ENCODE measurements at regions not wholly inside any gene's neighbourhood (a gene's known extent, or its start where the extent isn't known, plus 50 kb on each side); places are given as distances from the start of the nearest gene placed in this dataset.
"Not testable (repeated sequence)": the region's sequence is repeated elsewhere in the genome, so short reads cannot be mapped to it uniquely, and the experiment has no call there.

DNA sequence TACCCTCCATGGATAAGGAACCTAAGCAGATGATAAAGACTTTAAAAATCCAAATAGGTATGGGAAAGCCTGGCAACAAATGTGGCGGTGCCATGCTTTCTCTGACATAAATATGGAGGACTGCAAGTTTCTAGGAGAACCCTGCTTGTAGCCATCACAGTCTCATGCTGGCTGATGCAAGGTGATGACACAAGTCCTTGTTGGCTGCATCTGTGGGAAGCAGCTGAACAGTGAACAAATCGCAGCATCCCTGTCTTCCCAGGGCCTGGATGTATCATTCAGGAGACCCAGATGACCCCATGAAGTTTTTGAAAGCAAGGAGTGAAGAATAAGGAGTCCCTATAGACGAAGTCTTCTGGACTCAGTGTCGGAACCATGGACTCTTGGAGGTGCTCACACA is 234.4 kb upstream of the HS3ST1 start:
- DNase-seq = no peak

DNA sequence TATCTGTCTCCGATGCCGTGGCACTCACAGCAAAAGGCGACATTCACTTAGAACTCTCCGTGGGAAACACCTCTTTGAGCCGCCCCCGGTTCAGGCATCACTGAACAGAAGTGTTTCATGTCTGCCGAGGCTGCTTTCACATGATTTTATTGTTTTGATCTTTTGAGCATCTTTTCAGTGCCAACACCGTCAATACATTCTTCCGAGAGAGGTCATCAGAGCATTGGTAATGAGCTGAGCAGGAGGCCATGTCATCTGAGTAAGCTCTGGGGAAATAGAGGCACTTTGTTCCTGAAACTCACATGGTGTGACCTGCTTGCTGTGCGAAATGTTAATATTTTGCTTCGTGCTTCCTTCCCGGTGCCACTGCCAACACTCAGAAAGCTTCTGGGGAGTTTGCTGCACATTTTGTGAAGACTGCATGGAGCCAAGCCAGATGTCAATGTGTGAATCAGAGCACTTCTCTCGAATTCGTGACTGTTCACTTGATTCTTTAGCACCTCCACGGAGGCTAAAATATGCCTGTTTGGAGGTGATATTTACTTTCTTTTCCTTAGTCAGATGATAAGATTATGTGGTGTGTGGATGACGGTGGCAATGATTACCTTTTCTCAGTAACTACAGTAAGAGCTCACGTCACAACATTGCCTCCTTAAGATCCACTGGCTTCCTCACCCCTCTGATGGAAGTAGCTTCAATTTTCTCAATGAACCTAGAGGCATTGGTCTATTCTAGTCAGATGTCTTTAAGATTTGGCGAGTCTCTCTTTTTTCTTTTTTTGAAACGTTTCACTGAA is 222.3 kb upstream of the HS3ST1 start:
- peak in 1 of 2 donors; percentile 1 for DNase-seq

DNA sequence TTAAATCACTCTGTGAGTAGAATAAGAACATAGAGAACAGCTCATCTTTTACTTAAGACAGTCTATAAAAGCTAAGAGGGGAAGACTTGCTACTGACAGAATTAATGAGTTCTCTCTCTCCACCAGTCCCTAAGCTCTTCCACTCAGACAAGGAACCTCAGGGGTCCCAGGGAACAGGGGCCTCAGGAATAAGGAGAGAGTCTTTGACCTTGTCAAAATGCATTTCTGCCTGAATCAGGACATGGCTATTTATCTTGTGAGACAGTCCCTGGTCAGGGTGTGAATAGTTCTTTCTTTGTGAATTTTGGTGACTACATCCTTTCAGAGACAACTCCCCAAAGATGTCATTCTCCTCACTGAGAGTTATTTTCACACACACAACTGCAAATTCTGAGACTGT is 218.7 kb upstream of the HS3ST1 start:
- no peak for DNase-seq

DNA sequence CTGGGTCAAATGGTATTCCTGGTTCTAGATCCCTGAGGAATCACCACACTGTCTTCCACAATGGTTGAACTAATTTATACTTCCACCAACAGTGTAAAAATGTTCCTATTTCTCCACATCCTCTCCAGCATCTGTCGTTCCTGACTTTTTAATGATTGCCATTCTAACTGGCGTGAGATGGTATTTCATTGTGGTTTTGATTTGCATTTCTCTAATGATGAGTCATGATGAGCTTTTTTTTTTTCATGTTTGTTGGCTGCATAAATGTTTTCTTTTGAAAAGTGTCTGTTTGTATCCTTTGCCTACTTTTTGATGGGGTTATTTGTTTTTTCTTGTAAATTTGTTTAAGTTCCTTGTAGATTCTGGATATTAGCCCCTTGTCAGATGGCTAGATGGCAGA is 214.4 kb upstream of the HS3ST1 start:
- DNase-seq = not testable (repeated sequence)

DNA sequence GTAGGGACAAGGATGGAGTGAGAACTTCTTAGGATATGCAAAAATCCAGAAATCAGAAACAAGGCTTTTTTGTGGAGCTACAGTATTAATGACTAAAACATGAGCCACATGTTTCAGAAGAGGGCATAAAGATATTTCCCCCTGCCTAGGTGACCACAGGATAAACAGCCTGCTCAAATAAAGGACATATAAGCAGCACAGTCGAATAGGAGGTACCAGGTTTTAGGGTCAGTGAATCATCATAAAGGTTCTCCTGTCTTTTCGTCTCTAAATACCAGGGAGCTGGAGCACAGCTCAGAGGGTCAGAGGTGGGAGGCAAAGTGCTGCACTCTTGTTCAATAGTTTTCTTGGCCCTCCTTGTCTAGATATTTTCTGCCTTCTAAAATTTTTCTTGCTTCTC is 211.9 kb upstream of the HS3ST1 start:
- no peak for DNase-seq

DNA sequence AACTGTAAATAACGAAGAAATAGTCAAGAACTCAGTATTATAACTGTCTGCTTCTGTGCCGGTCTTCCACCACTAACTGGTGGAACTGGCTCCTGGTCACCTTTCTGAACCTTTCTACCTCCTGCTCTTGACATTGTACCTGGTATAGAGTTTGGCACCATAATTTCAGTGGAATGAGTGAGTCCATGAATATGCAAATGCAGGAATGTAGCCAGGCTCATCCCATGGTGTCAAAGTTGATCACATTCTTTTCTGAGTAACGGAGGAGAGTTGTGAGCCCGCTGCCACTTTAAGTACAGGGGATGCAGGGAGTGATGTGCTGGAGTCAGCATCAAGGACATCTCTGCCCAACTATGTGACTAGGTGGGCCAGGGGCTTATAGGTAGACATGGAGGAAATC is 207.9 kb upstream of the HS3ST1 start:
- DNase-seq = no peak

DNA sequence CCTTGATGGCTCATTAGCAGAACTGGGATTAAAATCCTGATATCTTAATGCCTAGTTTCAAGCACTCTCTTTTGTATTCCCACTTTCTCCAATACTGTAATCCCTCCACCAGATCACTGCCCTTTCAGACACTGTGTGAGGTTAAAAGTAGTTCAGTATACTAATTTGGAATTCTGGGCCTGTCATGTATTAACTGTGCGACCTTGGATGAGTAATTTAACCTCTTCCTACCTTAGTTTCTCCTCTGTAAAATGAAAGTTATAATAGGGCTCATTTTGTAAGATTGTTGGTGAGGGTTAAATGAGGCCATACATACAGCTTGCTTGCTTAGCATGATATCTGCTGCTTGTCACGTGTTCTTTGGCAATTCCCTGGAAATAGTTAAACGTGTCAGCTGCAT is 207.3 kb upstream of the HS3ST1 start:
- no peak for DNase-seq

DNA sequence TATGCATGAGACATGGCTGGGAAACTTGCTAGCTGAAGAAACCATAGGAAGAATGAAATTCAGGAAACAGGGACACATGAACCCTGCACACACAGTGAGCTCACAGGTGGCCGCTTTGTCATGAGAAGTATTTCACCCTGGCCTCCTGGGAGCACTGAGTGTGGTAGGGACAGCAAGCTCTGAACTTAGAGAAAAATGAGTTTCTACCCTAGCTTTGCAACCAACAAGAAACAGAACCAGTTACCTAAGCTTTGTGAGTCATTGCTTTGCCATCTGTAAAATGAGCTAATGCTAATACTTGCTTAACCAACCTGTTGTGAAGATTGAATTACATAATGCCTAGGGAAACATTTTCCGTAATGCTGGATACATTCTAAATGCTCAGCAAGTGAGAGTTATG is 206.6 kb upstream of the HS3ST1 start:
- no peak for DNase-seq

DNA sequence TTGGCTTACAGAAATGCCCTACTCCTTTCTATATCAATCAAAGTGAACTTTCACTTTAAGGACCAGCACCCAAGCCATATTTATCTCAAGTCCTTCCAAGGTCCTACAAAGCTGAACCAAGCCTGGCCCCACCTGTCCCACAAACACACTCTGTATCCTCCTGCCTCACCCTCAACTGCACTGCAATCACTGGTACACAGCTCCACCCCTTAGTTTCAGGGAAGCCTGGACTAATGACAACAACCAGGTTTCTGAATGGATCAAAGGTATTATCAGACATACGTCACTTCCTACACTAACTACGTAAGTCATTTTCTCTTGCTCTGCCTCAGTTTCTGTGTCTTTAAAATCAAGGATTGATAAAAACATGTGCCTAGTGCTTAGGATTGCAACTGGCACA is 205.6 kb upstream of the HS3ST1 start:
- no peak for DNase-seq

DNA sequence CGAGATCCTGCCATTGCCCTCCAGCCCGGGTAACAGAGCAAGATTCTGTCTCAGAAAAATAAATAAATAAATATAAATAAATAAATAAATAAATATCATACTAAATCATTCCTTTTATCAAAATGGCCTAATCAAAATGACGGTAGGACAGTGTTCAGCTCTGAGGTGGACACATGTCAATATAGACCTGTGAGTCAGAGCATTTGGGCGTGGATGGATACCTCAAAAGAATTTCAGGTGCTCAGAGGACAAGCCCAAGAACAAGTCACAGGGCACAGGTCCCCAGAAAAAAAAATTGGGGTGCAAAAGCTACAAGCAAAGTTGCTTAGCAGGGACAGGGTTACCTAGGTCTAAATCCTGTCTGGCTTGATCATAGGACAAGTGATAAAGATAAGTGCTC is 204.7 kb upstream of the HS3ST1 start:
- DNase-seq = no peak

DNA sequence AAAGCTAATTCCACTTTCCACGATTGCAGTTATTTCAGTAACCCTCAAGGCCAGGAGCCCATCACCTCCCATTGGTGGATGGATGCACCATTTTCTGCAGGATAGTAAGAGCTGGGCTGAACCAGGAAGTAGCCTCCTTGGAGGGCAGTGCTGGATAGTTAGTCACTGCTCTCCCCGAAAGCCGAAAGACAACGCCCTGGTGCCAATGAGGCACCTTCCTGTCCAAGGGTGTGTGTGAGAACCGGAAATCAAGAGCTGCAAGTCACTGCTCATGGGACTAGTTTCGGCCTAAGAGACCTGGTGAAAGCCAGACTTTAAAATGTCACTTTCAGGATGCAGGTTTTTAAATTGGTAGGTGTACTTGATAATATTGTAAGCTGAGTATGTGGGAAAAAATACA is 203.8 kb upstream of the HS3ST1 start:
- no peak for DNase-seq

DNA sequence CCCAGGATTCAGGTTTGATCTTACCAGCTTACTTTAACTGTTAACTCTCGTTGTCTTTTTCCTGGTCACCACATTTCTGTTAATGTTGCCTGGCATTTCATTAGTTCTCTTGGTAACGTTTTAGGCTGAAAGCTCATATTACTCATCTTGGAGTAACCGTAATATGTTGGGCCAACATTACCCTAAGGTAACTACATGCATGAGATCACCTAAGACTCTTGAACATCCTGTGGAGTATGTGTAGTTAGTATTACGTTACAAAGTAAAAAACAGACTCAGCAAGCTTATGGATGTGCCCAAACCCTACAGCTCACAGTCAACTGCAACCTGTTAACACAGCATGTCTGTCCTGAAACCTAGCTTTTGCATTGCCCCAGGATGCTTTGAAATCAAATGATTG is 203.3 kb upstream of the HS3ST1 start:
- no peak for DNase-seq

DNA sequence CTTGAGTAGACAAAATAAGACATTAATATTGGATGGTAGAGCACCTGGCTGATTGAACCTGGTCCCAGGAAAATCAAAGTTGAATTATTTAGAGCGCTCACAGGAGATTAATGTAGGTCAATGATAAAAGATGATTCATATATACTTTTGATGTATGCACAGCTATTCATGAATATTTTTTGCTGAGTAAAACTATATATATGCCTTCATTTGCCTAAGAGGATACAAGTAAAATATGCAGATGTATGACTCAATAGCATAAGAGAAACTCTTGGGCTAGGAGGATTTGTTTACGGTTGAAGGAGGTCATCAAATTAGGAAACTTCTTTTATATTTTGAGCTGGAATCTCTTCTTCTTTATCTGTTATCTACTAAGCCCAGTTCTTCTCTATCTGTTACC is 202.7 kb upstream of the HS3ST1 start:
- DNase-seq = no peak

DNA sequence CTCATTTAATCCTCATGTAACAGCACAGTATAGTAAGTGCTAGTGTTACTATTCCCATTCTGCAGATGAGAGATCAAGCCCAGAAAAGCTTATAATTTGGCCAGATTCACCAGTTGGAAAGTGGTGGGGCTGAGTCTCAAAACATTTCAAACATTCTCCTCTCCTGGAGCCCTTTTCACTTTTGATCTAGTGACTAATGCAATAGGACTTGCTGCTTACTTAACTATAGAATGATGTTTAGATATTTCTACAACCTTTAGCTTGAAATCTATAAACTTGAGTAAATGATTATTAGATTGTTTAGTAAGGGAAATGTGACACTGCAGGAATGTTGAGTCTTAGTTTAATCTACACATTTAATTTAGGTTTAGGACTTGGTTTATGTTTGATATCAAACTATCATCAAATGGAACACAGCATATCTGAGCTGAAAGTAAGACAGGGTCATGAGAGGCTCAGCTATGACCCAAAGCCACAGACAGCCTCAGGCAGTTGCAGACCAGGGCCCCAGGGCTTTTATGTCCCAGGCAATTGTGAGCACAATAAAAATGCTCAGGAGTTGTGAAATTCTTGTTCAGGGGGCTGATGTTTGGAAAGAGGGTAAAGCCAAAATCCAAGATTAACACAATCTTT is 199.5 kb upstream of the HS3ST1 start:
- DNase-seq = no peak

DNA sequence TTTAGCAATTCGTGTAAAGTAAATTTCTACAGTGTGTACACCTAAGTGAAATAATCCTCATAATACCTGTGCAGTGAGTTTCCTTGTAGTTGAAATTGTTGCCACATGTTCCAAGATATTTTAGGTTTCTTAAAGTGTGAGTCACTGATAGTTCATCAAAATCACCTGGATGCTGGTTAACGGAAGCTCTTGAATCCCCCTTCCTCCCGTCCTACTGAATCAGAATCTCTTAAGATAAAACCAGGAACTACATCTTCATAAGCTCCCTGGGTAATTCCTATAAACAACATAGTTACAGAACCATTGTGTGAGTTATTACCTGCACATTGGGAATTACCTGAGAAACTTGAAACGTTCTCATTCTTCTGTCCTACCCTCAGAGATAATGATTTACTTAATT is 197.4 kb upstream of the HS3ST1 start:
- DNase-seq = no peak

DNA sequence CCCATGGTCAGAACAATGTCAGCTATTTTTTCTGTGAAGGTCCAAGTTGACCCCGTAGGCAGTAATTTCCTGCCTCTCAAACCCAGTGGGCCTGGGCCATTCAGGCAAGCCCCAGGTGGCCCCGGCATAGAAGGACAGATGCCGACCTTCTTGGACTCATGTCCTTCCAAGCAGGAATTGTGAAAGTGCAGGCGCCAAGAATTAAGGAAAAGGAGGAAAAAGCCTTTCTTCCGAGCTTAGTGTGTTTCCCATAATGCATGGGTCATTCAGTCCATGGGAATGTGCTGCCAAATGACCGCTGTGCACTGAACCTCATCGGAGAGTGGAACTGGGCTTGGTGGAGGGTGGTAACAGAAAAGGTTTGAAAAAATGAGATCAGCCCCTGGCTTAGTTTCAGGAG is 196.5 kb upstream of the HS3ST1 start:
- DNase-seq = no peak

DNA sequence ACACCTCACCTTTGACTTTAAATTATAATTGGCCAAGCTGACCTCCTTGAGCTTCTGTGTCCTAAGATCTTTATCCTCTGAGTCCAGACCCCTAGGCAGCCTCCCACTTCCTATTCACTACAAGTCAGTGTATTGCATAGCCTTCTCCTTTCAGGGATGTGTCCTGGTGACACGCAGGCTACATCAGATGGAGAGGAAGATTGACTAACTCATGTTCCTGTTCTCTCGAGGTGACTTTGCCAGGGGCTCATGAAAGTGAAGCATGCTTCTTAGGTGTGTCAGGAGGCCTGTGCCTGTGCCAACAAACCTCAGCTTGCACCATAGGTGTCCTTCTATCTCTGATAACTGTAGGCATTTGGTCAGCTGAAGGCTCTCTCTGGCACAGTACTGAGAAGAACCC is 195.7 kb upstream of the HS3ST1 start:
- DNase-seq = no peak

DNA sequence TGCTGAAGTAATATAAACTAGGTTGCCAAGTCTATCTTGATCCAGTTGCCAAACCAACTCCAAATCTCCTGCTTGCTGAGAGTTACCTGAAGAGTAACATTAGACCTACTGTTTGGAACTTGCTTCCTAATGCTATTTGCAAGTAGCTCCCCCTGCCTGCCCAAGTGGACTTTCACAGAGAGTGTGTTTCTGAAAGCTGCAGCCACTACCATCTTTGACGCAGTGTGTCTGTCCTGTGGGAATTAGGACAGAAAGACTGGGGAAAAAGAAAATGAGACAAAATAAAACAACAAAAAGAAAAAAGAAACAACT is 195.0 kb upstream of the HS3ST1 start:
- DNase-seq = no peak

DNA sequence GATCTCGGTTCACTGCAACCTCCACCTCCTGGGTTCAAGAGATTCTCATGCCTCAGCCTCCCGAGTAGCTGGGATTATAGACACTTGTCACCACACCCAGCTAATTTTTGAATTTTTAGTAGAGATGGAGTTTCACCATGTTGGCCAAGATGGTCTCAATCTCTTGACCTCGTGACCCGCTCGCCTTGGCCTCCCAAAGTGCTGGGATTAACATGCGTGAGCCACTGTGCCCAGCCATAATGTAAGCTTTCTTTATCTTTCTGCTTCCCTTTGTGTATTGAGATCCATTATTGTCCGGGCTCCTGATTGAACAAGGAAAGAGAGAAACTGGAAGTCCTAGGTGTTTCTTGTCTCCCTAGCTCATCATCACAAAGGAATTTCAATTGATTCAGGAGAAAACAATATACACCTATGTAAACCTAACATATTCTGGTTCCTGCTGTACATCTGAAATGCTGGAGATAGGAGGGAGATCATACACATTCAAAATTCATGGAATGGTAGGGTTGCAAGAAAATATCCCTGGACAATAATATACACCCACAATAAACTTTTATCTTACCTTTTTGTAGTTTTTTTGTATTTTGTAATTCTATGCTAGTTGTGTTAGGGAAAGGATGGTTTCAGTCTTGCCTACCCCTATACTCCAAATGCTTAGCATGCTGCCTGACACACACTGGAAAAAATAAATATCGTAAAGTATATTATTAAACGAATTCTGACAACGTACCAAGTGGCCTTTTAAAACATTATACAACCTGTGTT is 194.4 kb upstream of the HS3ST1 start:
- DNase-seq = no peak

DNA sequence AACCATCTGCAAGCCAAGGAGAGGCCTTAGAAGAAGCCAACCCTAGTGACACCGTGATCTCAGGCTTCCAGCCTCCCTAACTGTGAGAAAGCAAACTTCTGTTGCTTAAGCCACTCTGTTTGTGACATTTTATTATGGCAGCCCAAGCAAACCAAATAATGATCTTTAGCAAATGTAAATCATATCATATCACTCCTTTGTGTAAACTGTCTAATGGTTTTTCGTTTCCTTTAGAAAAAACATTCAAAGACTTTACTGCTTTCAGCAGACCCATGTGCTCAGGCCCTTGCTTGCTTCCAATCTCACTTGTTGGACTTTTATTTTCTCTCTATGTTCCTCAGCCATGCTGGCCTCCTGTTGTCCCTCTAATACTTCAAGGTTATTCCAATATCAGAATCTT is 192.2 kb upstream of the HS3ST1 start:
- no peak for DNase-seq

DNA sequence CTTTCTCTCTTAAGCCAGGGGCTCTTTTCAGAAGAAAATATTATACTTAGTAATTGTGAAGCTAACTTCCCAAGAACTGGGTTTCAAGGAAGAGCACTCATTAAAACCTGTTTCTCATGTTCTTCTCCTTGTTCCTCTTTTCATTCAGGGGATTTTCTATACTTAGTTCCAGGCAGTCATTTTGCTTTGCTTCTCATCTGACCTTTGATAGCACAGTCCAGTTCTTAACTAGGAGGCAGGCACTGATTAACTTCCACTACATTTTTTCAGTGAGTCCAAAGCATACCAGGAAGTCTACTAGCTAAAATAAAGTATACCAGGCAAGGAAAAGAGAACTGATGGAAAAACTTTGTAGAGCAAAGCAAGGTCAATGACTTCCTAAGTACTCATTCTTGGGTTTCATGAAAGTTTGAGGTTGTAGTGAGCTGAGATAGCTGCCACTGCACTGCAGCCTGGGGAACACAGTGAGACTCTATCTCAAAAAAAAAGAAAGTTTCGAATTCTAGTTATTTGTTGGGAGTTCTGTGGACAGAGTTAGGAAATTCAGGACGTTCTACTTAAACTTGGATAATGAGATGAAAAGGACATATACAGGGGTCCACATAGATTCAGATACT is 190.1 kb upstream of the HS3ST1 start:
- no peak for DNase-seq

DNA sequence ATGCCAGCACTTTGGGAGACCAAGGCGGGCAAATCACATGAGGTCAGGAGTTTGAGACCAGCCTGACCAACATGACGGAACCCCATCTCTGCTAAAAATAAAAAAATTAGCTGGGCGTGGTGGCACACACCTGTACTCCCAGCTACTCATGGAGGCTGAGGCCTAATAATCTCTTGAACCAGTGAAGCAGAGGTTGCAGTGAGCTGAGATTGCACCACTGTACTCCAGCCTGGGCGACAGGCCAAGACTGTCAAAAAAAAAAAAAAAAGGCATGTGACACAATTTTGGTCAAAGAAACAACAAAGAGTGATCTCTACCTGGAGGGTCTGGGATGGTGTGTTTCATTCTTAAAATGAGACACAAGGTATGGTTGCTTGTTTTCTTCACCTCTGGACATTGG is 188.2 kb upstream of the HS3ST1 start:
- DNase-seq = no peak

DNA sequence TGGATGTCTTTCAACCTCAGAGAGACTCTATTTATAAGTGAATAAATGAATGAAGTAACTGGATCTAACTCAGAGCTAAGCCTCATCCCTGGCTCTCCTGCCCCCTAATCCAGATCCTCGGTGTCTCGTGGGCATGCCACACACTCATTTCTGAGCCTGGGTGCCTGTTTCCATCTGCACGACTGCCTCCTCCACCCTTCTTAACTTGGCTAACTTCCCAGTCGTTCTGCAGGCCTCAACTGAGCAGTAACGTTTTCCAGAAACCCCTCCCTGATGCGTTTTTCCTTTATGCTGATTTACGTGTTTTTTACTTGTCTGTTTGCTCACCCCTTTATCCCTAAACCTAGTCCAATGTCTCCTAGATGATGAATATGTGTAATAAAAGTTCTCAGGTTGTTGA is 186.9 kb upstream of the HS3ST1 start:
- DNase-seq = no peak

DNA sequence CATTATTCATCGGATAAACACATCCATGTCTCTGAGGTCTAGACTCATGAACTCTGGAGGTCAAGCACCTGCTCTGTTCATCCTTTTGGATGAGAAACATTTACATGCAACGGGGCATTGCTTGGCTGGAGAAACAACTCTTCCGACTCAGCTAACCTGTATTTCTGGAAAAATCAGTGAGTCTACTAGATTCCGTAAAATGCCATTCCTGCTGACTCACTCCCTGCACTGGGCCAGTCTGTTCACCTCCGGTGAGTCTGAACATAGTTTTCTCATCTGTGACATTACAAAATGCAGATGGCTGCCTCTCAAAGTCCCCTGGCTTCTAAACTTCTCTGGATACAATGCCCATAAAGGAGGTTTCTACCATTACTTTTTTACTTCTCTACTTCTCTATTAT is 185.7 kb upstream of the HS3ST1 start:
- no peak for DNase-seq

Measured in hippocampal formation (tissue), 2 donors.